GM19239 (cell line): ENCODE measurements at regions not wholly inside any gene's neighbourhood (a gene's known extent, or its start where the extent isn't known, plus 50 kb on each side); places are given as distances from the start of the nearest gene placed in this dataset.
"Not testable (repeated sequence)": the region's sequence is repeated elsewhere in the genome, so short reads cannot be mapped to it uniquely, and the experiment has no call there.

ENCODE experiments used
- DNase-seq: peaks from one replicate; pipeline ENCODE4 v3.0.0; 2011; ENCODE audit warnings: low spot score; ENCODE audit not compliant: insufficient read length
- FAIRE-seq: peaks from 2 replicates; lab custom pipeline; 2011; peaks lifted over from hg19 to GRCh38; lab: Jason Lieb, UNC

GRCh38 chr1:165147799-165148198 lies 208.7 kb downstream of the LMX1A start:
- DNase-seq (no peak), FAIRE-seq (no peak)

GRCh38 chr1:165144757-165145397 lies 211.6 kb downstream of the LMX1A start:
- DNase-seq (peak; percentile 20), FAIRE-seq (peak; percentile 58)

GRCh38 chr1:165143437-165144065 lies 213.0 kb downstream of the LMX1A start:
- DNase-seq, result no peak
- FAIRE-seq, result no peak

GRCh38 chr1:165138960-165139359 lies 217.6 kb downstream of the LMX1A start:
- no peak for FAIRE-seq
- no peak for DNase-seq

DNA sequence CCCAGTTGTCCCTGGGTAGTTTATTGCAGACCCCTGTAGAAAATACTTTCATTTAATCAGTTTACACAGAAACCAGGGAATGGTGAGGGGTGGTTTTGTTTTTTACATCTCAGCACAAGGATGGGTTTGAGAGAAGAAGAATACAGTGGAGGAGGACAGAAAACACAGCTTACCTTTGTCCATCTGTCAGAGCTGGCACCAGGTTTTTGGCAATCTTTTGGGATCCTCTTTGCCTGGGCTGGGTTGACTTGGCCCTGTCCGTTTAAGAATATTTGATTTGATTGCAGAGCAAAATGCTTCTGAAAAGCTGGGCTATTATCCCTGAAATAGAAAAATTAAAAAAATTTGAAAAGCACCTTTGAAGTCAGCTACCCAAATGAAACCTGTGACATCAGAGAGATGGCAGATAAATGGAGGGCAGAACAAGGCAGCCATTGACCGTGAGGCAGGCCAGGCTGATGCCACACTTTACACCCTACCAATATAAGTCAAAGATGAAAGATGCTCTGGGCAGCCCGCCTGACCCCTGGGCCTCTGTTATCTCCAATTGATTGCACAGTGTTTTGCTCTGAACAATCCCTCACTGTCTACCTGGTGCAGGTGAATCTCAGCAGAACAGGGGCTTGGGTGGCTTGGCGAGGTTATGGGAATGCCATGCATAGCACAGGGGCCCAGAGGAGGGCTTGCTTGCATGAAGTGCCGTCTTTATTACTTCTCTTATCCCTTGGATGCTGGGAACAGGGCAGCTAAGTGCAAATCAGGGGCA lies 218.8 kb downstream of the LMX1A start:
- DNase-seq (no peak), FAIRE-seq (no peak)

- FAIRE-seq, result no peak
- DNase-seq, result no peak
Measured at GRCh38 chr1:165134431-165134830, 222.1 kb downstream of the LMX1A start.

DNA sequence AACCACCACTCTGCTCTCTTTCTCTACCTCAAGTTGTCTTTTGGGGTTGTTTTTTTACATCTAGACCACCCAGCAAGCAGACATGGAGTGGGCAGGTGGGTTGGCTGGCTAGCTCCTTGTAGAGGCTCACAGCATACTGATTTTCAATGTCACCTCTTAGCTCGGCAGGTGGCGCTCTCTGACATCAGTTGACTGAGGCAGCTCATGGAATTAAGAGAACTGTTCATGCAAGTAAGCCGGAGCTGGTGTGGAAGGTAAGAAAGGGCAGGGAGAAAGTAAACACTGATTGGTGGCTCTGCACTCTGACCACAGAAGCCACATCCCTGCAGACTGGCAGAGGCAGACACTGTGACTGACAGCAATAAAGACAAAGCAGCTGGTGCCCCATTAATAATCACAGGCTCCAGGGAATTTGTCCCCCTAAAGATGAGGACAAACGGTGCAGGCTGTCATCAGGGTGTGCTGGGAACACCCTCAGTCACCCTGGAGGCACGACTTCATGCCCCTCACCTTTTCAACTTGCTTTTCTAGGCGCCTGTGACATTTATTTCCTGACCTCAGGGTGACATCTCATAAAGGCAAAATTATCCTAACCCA lies 226.8 kb downstream of the LMX1A start:
- DNase-seq (no peak), FAIRE-seq (peak; percentile 80)

DNA sequence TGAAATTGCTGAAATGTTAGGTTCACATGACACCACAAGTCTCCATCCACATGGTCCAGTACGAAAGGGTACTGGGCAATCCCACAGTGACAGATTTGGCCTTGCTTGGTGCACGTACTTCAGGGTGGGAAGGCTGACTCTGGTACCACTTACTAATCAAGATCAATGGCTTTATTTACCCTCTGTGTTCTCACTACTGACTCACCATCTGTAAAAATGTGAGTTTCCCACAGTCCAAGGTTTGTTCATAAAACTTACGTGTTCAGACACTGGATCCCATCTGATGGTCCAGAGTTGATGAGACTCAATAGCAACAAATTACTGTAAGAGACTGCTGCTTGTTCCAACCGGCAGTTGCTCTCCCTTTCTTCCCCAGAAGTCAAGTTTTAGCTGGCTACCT lies 231.7 kb downstream of the LMX1A start:
- FAIRE-seq, result no peak
- no peak for DNase-seq

DNA sequence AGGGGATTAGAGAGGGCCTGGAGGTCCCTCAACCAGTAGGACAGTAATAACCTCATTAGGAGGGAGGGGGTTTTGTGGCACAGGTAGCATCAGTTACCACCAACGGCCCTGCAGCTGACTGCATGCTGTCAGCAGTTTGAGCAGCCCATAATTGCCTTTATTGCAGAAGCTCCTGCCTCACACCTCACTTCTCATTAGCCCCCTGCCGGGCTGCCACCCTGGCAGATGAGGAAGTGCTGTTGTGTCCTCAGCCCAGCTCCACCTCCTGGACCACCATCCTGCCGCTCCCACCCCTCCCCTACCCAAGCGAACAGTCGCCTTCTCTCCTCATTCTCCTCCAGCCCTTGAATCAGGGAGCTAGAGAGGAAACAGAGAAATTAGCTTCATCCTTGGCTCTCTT lies 237.4 kb downstream of the LMX1A start:
- FAIRE-seq (no peak), DNase-seq (no peak)

DNA sequence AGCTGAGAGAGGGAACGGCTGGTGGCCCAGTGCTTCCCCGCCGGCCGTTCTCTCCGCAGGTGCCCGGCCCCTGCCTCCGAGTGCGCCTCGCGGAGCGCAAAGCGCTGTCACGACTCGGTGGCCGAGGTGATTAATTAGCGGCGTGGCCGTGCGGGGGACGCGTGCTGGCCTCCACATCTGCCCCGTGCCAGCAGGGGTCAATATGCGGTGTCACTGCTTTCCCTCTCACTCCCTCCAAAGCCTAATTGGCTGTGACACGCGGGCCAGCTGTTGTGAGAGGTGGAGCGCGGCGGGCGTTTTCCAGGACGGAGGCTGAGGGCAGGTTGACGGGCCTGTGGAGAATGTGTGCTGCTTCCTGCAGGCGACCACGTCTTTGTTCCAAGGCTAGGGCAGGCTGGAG lies 239.0 kb downstream of the LMX1A start:
- DNase-seq (no peak), FAIRE-seq (no peak)

GRCh38 chr1:165116732-165117131 lies 239.8 kb downstream of the LMX1A start:
- no peak for DNase-seq
- FAIRE-seq, result no peak

- no peak for DNase-seq
- no peak for FAIRE-seq
Measured at GRCh38 chr1:165116171-165116570, 240.3 kb downstream of the LMX1A start.

GRCh38 chr1:165114889-165115285 lies 241.6 kb downstream of the LMX1A start:
- no peak for DNase-seq
- no peak for FAIRE-seq

GRCh38 chr1:165114022-165114888 lies 242.3 kb downstream of the LMX1A start:
- DNase-seq, result peak; percentile 4
- FAIRE-seq, result no peak

GRCh38 chr1:165112260-165112659 lies 244.3 kb downstream of the LMX1A start:
- FAIRE-seq (no peak), DNase-seq (no peak)

GRCh38 chr1:165109013-165109412 lies 247.5 kb downstream of the LMX1A start:
- DNase-seq (no peak), FAIRE-seq (no peak)

GRCh38 chr1:165092542-165093162 lies 263.9 kb downstream of the LMX1A start:
- DNase-seq, FAIRE-seq: not testable (repeated sequence)

- DNase-seq (no peak), FAIRE-seq (no peak)
Measured at GRCh38 chr1:165080253-165080896, 276.1 kb downstream of the LMX1A start.

DNA sequence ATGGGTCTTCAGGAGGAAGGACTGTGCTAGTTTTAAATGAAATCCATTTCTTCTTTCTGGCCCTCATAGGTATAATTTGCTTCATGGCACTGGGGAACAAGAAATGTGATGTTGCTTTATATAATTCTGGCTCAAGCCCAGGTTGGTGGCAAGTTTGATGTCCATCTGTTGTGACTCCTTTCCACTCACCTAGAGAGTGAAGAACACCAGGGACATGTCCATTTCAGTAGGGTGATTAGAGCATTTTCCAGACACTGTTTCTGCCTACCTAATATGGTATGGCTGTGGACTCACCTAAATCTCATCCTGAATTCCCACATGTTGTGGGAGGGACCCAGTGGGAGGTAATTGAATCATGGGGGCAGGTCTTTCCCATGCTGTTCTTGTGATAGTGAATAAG lies 278.1 kb downstream of the LMX1A start:
- FAIRE-seq, result no peak
- DNase-seq, result no peak
